ENCODE measurements at regions not wholly inside any gene's neighbourhood (a gene's known extent, or its start where the extent isn't known, plus 50 kb on each side); places are given as distances from the start of the nearest gene placed in this dataset.
"Not testable (repeated sequence)": the region's sequence is repeated elsewhere in the genome, so short reads cannot be mapped to it uniquely, and the experiment has no call there.

GRCh38 chr13:89393758-89394304 is 1722.7 kb downstream of the SLITRK5 start:
- DNase-seq, result no peak

- DNase-seq, result no peak
Observed at GRCh38 chr13:89401264-89401675, 1730.1 kb downstream of the SLITRK5 start.

- no peak for DNase-seq
Observed at GRCh38 chr13:89402211-89402610, 1731.0 kb downstream of the SLITRK5 start.

- not testable (repeated sequence) for DNase-seq
Observed at GRCh38 chr13:89406096-89406495, 1734.9 kb downstream of the SLITRK5 start.

- DNase-seq, result no peak
Observed at GRCh38 chr13:89407357-89407756, 1736.2 kb downstream of the SLITRK5 start.

- no peak for DNase-seq
Observed at GRCh38 chr13:89432997-89433396, 1761.8 kb downstream of the SLITRK5 start.

- not testable (repeated sequence) for DNase-seq
Observed at GRCh38 chr13:89434624-89435023, 1763.5 kb downstream of the SLITRK5 start.

- no peak for DNase-seq
Observed at GRCh38 chr13:89454681-89455080, 1783.5 kb downstream of the SLITRK5 start.

GRCh38 chr13:89455225-89455624 is 1784.1 kb downstream of the SLITRK5 start:
- no peak for DNase-seq

- no peak for DNase-seq
Observed at GRCh38 chr13:89455741-89456140, 1784.6 kb downstream of the SLITRK5 start.

GRCh38 chr13:89457977-89458376 is 1786.8 kb downstream of the SLITRK5 start:
- DNase-seq, result no peak

GRCh38 chr13:89458456-89458855 is 1787.3 kb downstream of the SLITRK5 start:
- DNase-seq, result no peak

- DNase-seq, result not testable (repeated sequence)
Observed at GRCh38 chr13:89460895-89461294, 1789.7 kb downstream of the SLITRK5 start.

- DNase-seq, result no peak
Observed at GRCh38 chr13:89465366-89465765, 1794.2 kb downstream of the SLITRK5 start.

GRCh38 chr13:89468081-89468480 is 1796.9 kb downstream of the SLITRK5 start:
- no peak for DNase-seq

- no peak for DNase-seq
Observed at GRCh38 chr13:89470901-89471300, 1799.7 kb downstream of the SLITRK5 start.

- DNase-seq, result no peak
Observed at GRCh38 chr13:89474432-89474831, 1803.3 kb downstream of the SLITRK5 start.

- no peak for DNase-seq
Observed at GRCh38 chr13:89486065-89486464, 1814.9 kb downstream of the SLITRK5 start.

- no peak for DNase-seq
Observed at GRCh38 chr13:89486709-89487108, 1815.5 kb downstream of the SLITRK5 start.

- no peak for DNase-seq
Observed at GRCh38 chr13:89490661-89491060, 1819.5 kb downstream of the SLITRK5 start.

- DNase-seq, result no peak
Observed at GRCh38 chr13:89496478-89496877, 1825.3 kb downstream of the SLITRK5 start.

- no peak for DNase-seq
Observed at GRCh38 chr13:89497658-89498057, 1826.5 kb downstream of the SLITRK5 start.

GRCh38 chr13:89502286-89502685 is 1831.1 kb downstream of the SLITRK5 start:
- no peak for DNase-seq

- DNase-seq, result no peak
Observed at GRCh38 chr13:89514534-89515312, 1832.8 kb upstream of the MIR17HG start.

GRCh38 chr13:89515948-89516347 is 1831.5 kb upstream of the MIR17HG start:
- no peak for DNase-seq

All from effector CD8-positive, alpha-beta T cell (primary cell).